VCaP (cell line): ENCODE measurements at regions not wholly inside any gene's neighbourhood (a gene's known extent, or its start where the extent isn't known, plus 50 kb on each side); places are given as distances from the start of the nearest gene placed in this dataset.

Experiments used
- H3K27ac ChIP-seq: fragments of 450-650 bp; 2 replicates; pipeline ENCODE4 v1.5.1; 2017
- TF ChIP-seq, protein P1 (sequence below): fragments of 450-650 bp; conservative IDR thresholded peaks from 2 replicates; pipeline ENCODE4 v1.5.1; 2017; ENCODE audit warnings: mild to moderate bottlenecking, moderate library complexity

DNA sequence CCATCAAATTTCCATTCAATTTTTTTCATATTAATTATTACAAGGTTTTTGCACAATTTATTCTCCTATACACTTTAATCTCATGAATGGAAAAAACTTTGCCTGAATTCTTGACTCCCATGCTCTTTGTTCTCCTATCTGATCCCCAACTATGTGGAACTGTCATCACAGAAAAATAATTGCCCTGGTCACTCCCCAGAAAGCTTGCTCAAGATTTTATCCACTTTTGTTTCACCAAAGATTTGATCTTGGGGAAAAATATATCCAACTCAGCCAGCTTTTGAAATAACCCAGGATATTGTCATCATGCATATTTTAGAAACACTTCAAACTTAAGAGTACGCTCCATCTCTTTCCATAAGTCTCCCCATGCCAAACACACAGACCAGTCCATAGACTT, 77.7 kb upstream of the PPP2R2B start:
- no peak overlapping the region for H3K27ac ChIP-seq
- TF ChIP-seq, protein P1, sequence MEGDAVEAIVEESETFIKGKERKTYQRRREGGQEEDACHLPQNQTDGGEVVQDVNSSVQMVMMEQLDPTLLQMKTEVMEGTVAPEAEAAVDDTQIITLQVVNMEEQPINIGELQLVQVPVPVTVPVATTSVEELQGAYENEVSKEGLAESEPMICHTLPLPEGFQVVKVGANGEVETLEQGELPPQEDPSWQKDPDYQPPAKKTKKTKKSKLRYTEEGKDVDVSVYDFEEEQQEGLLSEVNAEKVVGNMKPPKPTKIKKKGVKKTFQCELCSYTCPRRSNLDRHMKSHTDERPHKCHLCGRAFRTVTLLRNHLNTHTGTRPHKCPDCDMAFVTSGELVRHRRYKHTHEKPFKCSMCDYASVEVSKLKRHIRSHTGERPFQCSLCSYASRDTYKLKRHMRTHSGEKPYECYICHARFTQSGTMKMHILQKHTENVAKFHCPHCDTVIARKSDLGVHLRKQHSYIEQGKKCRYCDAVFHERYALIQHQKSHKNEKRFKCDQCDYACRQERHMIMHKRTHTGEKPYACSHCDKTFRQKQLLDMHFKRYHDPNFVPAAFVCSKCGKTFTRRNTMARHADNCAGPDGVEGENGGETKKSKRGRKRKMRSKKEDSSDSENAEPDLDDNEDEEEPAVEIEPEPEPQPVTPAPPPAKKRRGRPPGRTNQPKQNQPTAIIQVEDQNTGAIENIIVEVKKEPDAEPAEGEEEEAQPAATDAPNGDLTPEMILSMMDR = no peak

DNA sequence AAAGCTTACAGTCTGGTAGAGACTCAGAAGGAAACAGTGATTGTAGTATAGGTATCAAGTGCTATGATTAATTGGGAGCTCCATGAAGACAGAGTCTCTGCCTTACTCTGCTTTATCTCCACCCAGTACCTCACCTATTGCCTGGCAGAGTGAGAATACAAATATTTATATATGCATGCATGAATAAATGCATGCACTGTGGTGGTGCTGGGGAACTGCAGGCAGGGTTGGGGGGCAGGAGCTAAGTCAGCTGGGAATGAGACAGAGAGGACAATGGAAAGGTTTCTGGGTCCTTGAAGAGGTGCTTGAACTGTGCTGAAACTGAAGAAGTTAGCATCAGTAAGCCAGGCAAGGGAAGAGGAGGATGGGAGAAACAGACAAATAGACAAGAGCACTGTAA, 80.8 kb upstream of the PPP2R2B start:
- no peak overlapping the region for H3K27ac ChIP-seq
- TF ChIP-seq, protein P1 = no peak

DNA sequence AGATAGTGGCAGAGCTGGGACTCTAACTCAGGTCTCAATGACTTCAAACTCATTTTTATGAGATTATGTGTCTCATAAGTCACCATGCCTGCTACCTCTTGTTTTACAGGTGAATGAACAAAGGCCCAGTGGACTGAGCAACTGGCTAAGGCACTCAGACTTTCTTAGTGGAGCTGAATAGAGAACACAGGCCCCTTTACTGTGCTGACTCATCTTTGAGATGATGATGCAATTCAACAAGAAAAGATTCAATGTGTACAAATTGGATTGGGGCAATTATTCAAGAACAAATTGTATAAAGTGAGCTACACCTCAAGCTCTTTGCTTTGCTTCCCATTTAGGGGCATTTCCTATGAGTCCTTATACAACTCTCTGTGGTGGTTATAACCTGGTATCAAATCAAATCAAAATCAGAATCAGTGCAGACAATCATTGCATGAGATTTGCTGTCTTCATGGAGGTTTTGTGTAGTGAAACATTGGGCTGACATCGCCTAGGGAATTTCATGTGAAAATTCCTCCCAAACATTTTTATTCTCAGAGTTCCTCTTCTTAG, 84.3 kb upstream of the PPP2R2B start:
- TF ChIP-seq, protein P1 = no peak
- H3K27ac ChIP-seq = no peak overlapping the region

DNA sequence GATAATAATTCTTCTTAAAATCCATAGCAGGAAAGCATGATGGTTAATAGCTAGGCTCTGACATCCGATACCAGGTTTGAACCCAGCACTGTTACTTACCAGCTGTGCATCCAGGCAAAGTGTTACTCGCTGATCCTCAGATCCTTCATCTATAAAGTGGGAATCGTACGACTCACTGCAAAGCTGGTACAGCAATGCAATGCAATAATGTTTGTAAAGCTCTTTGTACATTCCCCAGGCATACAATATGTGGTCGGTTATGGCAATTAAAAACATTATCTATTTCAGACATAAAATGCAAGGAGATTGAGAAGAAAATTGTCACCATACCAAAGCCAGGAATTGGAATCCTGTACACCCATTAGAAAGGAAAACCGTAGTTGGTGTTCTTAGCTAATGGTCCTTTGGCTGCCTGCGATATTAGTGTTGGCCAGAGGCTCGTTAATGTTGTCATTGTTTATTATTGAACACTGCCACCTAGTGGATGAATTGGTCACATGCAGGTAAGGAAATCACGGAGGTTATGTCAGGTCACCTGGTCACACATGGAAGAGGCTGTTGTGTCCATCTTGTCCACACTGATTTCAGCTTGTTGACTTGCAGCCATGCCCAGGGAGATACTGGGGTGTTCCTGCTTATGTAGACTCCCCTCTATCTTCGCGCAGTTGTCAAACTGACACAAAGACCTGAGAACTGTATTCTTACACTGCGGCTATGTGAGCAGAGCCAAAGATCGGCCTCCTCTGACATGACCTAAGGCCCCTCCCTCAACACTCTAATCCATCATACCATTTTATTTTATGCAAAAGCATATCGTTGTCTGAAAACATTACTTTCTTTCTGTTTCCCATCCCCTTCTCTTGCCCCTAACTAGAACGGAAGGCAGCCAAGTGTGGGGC, 87.5 kb upstream of the PPP2R2B start:
- no peak overlapping the region for H3K27ac ChIP-seq
- TF ChIP-seq, protein P1 = peak; percentile 76

DNA sequence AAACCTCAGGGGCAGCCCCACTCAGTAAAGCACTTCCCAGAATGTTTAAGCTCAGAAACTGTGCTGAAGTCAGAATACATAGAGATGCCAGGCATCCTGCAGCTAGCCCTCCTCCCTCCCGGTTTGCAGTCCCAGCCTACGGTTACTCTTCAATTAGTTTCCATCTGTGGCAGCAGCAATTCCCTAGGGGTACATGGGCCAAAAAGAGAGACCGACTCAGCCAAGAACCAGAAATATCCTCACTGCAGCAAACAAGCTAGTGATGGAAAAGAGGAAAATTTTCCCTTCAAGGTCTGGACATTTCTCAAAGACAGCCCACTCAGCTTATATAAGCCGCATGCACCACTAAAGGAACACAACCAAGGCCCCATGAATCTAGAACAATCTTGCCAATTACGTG, 89.1 kb upstream of the PPP2R2B start:
- TF ChIP-seq, protein P1 = no peak
- no peak overlapping the region for H3K27ac ChIP-seq

DNA sequence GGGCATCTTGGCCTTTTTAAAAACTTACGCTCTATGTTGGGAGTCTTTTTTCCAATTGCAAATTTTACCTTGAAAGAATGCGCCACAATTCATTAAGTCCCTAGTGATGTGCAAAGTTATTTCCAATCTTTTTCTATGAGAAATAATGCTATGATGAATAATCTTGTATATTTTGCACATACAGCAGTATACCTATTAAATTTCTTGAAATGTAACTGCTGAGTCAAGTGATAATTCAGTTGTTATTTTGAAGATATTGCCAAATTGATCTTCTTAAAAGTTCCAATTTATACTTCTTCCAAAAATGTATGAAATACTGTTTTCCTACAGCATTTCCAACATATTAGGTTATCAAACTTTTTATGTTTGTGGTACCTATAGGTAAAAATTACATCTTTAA, 92.8 kb upstream of the PPP2R2B start:
- no peak overlapping the region for H3K27ac ChIP-seq
- TF ChIP-seq, protein P1 = no peak

DNA sequence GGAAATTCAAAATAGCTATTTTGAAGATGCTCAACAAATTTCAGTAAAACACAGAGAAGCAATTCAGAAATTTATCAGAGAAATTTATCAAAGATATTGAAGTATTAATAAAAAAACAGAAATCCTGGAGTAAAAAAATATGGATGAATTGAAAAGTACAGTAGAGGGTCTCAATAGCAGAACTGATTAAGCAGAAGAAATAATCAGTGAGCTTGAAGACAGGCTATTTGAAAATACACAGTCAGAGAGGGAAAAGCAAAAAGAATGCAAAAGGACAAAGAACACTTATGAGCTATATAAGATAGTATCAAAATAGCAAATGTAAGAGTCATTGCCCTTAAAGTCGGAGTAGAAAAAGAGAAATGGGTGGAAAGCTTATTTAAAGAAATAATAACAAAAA, 107.9 kb upstream of the PPP2R2B start:
- TF ChIP-seq, protein P1 = no peak
- no peak overlapping the region for H3K27ac ChIP-seq
